ES-I3 (cell line): ENCODE measurements at regions not wholly inside any gene's neighbourhood (a gene's known extent, or its start where the extent isn't known, plus 50 kb on each side); places are given as distances from the start of the nearest gene placed in this dataset.

ENCODE experiments used
- H3K36me3 ChIP-seq: 2 replicates; pipeline ENCODE4 v1.6.1; 2013; ENCODE audit warnings: mild to moderate bottlenecking, low read length, control low read depth, moderate library complexity; ENCODE audit not compliant: insufficient read depth
- H3K4me1 ChIP-seq: 2 replicates; pipeline ENCODE4 v1.6.1; 2013; ENCODE audit warnings: mild to moderate bottlenecking, control low read depth, low read length; ENCODE audit not compliant: insufficient read depth
- H3K9ac ChIP-seq: 2 replicates; pipeline ENCODE4 v1.6.1; 2013; ENCODE audit warnings: low read depth, mild to moderate bottlenecking, low read length, moderate library complexity
- H3K9me3 ChIP-seq: 2 replicates; pipeline ENCODE4 v1.6.1; 2013; ENCODE audit warnings: mild to moderate bottlenecking, low read length, moderate library complexity; ENCODE audit not compliant: control insufficient read depth, insufficient read depth

GRCh38 chr16:79765901-79766394, 165.4 kb upstream of the MAF start:
- Histone ChIP-seq H3K9me3 (no peaks in the 10 kb centered on the region), H3K9ac (no peak overlapping the region), H3K4me1 (peaks cover 23% of the 10 kb centered on the region)

DNA sequence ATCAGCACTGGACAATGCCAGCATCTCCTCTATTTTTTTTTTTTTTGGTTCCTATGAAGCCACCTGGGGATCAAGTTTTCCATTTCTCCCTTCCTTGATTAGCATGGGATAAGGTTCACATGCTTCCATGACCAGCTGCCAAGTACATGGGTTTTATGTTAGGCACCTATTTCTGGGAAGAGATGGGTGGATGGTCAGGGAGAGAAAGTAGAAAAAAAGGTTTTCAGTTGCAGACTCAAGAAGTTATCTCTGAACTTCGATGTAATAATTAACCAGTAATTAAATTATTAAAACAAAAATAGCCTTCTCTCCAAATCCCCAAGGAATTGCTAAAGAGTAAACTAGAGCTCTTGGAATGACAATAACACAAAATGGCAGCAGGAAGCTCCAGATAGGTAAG, 164.9 kb upstream of the MAF start:
- no peaks in the 10 kb centered on the region for H3K9me3 ChIP-seq
- no peak overlapping the region for H3K9ac ChIP-seq
- H3K36me3 ChIP-seq, result no peaks in the 10 kb centered on the region
- H3K4me1 ChIP-seq, result peaks cover 23% of the 10 kb centered on the region; the same call in 1 of the 2 replicates

More at GRCh38 chr16:79765901-79766394, 165.4 kb upstream of the MAF start:
- H3K36me3 ChIP-seq, result no peaks in the 10 kb centered on the region

GRCh38 chr16:79764415-79765110, 164.0 kb upstream of the MAF start:
- no peaks in the 10 kb centered on the region for H3K36me3 ChIP-seq
- H3K4me1 ChIP-seq, result peaks cover 22% of the 10 kb centered on the region; the same call in 1 of the 2 replicates
- no peaks in the 10 kb centered on the region for H3K9me3 ChIP-seq
- no peak overlapping the region for H3K9ac ChIP-seq

DNA sequence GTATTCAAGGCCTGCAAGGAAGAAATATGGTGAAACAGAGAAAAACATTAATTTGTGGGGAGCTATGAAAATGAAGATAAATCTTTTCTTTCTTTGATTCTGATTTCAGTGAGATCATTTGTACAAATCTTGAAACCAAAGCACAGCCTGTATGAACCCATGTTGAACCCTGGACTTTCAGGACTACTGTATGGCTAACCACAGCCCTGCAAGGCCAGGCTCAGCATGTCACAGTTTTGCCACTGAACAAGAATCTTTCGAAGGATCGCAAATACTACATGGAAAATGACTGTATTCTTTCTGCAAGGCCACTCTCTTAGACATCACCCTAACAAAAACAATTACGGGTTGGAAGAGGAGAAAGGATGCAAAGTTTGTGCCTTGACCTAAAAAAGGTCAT, 161.7 kb upstream of the MAF start:
- no peaks in the 10 kb centered on the region for H3K36me3 ChIP-seq
- no peaks in the 10 kb centered on the region for H3K9me3 ChIP-seq
- 0 out of 2 replicates have a peak, but pooled peaks cover 6% of the 10 kb centered on the region for H3K4me1 ChIP-seq
- no peak overlapping the region for H3K9ac ChIP-seq

DNA sequence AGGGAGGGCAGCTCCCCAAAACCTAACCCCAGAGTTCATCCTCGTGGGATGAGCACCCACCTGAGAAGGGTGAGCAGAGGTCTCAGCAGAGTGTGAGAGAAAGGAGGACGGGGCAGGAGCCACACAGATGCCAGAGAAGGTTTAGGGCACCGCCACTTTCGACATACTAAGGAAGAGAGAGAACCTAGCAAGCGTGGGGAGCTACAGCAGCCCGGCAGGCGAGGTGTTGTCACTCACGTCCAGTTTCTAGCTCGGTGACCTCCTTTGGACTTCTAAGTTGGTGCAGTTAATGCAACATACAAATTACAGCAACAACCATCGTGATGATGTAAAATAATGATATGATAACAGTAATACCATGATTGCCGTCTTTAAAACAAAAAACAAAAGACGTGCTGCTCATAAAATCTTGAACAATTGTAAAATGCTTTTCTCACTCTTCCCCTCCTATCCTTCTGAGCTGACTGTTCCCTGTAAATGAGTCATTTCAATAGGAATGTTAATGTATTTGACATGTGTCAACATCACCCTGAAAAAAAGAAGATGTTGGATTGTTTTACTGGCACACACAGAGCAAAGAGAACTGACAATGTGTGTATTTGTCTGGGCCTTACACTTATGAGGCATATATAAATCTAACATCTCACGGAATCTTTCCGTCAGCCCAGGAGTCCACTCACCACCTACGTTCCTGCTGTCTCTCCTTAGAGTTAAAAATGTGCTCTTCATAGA, 158.2 kb upstream of the MAF start:
- no peaks in the 10 kb centered on the region for H3K9me3 ChIP-seq
- no peaks in the 10 kb centered on the region for H3K36me3 ChIP-seq
- H3K4me1 ChIP-seq, result no peaks in the 10 kb centered on the region
- H3K9ac ChIP-seq, result no peak overlapping the region

DNA sequence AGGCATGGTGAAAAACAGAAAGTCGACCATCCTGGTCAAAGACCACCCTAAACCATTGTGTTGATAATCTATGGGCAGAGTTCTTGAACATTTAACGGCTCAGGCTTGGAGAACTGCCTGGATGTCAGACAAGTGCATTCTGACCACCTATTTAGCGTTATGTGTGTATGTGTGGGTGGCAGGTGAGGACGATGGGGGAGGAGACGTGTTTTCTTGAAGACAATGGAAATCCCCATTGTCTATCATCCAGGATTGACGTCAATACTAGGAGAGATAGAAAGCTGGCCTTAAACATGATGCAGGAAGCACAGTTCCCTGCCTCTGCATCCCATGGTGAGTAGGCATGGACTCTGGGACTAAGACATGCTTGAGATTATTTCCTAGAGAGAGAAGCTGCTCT, 157.4 kb upstream of the MAF start:
- Histone ChIP-seq H3K4me1 (no peaks in the 10 kb centered on the region), H3K9me3 (no peaks in the 10 kb centered on the region), H3K36me3 (no peaks in the 10 kb centered on the region), H3K9ac (no peak overlapping the region)

- Histone ChIP-seq H3K9ac (no peak overlapping the region), H3K4me1 (no peaks in the 10 kb centered on the region), H3K9me3 (no peaks in the 10 kb centered on the region), H3K36me3 (no peaks in the 10 kb centered on the region)
Measured at GRCh38 chr16:79757163-79757562, 156.6 kb upstream of the MAF start.

DNA sequence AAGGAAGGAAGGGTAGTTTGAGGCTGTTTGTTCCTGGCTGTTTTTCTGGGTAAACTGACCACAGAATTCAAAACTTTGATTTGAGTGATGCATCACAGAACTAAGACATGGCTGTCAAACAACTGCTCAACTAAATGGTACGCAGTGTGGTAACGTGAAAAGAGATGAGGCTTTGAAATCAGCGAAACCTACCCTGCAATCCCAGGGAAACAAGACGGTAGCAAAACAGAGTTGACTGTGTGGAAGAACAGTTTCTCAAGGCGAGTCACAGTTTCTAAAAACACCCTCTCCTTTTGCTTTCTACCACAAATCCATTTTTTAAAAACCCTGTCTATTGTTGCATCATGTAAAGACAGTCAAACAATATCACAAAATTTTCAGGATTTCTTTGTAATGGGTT, 156.0 kb upstream of the MAF start:
- Histone ChIP-seq H3K9me3 (no peaks in the 10 kb centered on the region), H3K36me3 (no peaks in the 10 kb centered on the region), H3K9ac (no peak overlapping the region), H3K4me1 (no peaks in the 10 kb centered on the region)

DNA sequence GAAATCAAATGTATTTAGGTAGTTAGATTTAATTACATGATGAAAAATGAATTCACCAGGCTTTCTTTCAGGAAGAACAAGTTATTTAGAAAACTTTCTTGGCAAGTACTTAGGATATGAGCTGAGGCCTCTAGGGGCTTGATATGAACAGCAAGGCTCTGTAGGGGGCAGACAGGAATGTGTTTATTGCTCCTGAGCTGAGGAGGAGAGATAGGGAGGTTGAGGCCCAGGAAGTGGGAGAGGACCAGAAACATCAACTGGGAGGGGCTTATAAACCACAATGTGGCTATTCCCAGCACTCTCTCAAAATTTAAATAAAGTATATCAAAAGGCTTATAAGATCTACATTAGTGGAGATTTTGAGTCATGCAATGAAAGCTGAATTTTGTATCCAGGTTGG, 154.0 kb upstream of the MAF start:
- Histone ChIP-seq H3K9ac (no peak overlapping the region), H3K9me3 (no peaks in the 10 kb centered on the region), H3K4me1 (no peaks in the 10 kb centered on the region), H3K36me3 (no peaks in the 10 kb centered on the region)

DNA sequence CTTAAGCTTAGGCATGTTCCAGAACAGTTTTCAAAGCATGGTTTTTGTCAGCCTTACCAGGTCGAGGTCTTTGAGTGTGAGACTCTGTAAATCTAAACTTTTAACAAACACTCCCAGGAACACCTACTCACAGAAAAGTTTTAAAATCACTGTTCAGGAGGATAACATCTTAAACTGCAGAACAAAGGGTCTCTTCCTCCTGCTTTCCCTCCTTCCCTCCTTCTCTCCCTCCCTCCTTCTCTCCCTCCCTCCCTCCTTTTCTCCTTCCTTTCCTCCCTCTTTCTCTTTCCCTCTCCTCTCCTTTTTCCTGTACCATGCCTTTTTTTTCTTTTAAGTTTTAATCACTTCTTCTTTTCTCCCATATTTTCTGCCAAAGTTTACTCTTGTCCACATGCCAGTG, 153.5 kb upstream of the MAF start:
- Histone ChIP-seq H3K9ac (no peak overlapping the region), H3K9me3 (no peaks in the 10 kb centered on the region), H3K4me1 (no peaks in the 10 kb centered on the region), H3K36me3 (no peaks in the 10 kb centered on the region)

GRCh38 chr16:79753286-79753685, 152.7 kb upstream of the MAF start:
- Histone ChIP-seq H3K36me3 (no peaks in the 10 kb centered on the region), H3K9me3 (no peaks in the 10 kb centered on the region), H3K4me1 (no peaks in the 10 kb centered on the region), H3K9ac (no peak overlapping the region)

DNA sequence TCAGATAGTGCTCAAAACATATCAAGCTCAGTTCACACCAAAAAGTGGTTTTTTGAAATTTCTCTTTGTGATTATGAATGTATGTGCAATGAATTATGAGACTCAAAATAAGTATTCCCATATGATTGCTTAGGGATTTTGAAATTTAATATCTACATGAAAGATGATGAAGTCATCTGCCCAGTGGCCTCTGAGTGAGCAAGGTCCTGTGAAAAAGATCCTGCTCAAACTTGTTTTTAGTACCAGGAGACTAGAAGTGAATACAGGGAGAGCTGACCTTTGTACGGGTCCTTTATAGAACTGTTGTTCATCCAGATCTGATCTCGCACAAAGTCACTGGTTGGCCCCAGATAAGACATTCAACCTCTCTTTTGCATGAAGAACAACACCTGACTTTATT, 151.9 kb upstream of the MAF start:
- H3K9me3 ChIP-seq, result no peaks in the 10 kb centered on the region
- no peak overlapping the region for H3K9ac ChIP-seq
- no peaks in the 10 kb centered on the region for H3K36me3 ChIP-seq
- no peaks in the 10 kb centered on the region for H3K4me1 ChIP-seq

- no peaks in the 10 kb centered on the region for H3K9me3 ChIP-seq
- no peaks in the 10 kb centered on the region for H3K36me3 ChIP-seq
- no peaks in the 10 kb centered on the region for H3K4me1 ChIP-seq
- H3K9ac ChIP-seq, result no peak overlapping the region
Measured at GRCh38 chr16:79751471-79752184, 151.1 kb upstream of the MAF start.

DNA sequence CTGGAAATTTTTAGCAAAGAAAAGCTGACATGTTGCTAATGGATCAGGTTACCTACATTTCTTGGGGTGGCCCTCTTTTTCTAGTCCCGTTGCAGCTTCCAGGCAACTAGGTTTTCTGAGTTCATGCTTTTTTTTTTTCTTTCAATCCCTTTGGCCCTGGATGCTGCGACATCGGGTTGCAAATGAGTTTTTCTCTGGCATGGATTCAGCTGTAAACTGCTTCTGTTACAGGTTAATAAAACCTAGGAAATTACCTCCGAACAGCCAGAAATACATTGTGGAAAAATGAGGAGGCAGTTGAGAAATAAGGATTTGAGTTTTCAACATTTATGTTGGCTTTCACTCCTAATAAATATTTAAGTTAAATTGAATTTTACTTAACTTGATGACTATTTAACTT, 149.8 kb upstream of the MAF start:
- Histone ChIP-seq H3K9me3 (no peaks in the 10 kb centered on the region), H3K36me3 (no peaks in the 10 kb centered on the region), H3K9ac (no peak overlapping the region), H3K4me1 (no peaks in the 10 kb centered on the region)
